Natural killer cell (primary cell): ENCODE measurements at regions not wholly inside any gene's neighbourhood (a gene's known extent, or its start where the extent isn't known, plus 50 kb on each side); places are given as distances from the start of the nearest gene placed in this dataset.

Source experiments
- ATAC-seq, 3 donors: fragments of 150-1000 bp in 2 of 3; fragments of 200-7000 bp in 1 of 3; cut with Tn5 transposase; 1 replicate in 1 of 3; 2 replicates in 2 of 3; pipeline ENCODE4 v1.10.0; 2021; ENCODE audit warnings: mild to moderate bottlenecking in 2 of 3, moderate library complexity in 2 of 3
- DNase-seq, 2 donors: peaks; one replicate each; pipeline versions ENCODE4 v3.0.0 to v3.0.0-alpha.2; 2013 to 2021; ENCODE audit warnings: mixed read lengths in 1 of 2
- H3K27ac ChIP-seq: one replicate; pipeline ENCODE4 v1.5.1; 2013; ENCODE audit warnings: mild to moderate bottlenecking, low read length
- H3K27me3 ChIP-seq: one replicate; pipeline ENCODE4 v1.6.1; 2013; ENCODE audit warnings: low read length; ENCODE audit not compliant: control insufficient read depth, insufficient read depth
- H3K36me3 ChIP-seq: one replicate; pipeline ENCODE4 v1.6.1; 2013; ENCODE audit warnings: low read length; ENCODE audit not compliant: control insufficient read depth, insufficient read depth
- H3K4me1 ChIP-seq: one replicate; pipeline ENCODE4 v1.6.1; 2013; ENCODE audit warnings: low read length; ENCODE audit not compliant: control insufficient read depth, insufficient read depth
- H3K4me3 ChIP-seq: one replicate; pipeline ENCODE4 v1.5.1; 2013; ENCODE audit warnings: low read length
- H3K9me3 ChIP-seq: one replicate; pipeline ENCODE4 v1.6.1; 2013; ENCODE audit warnings: low read length; ENCODE audit not compliant: control insufficient read depth, insufficient read depth
- H3K27ac Mint-ChIP-seq, 2 donors: one replicate each; pipeline ENCODE4 v1.8.0; 2022; ENCODE audit warnings: mild to moderate bottlenecking in 2 of 2, mixed read lengths in 2 of 2, moderate library complexity in 1 of 2
- H3K27me3 Mint-ChIP-seq, 2 donors: one replicate each; pipeline ENCODE4 v1.8.0; 2022; ENCODE audit warnings: low read depth in 2 of 2, mixed read lengths in 2 of 2
- H3K36me3 Mint-ChIP-seq: one replicate; pipeline ENCODE4 v1.8.0; 2022; ENCODE audit warnings: mixed read lengths
- H3K4me1 Mint-ChIP-seq, 2 donors: one replicate each; pipeline ENCODE4 v1.8.0; 2022; ENCODE audit warnings: mixed read lengths in 2 of 2
- H3K4me3 Mint-ChIP-seq: one replicate; pipeline ENCODE4 v1.8.0; 2022; ENCODE audit warnings: mild to moderate bottlenecking, moderate library complexity, mixed read lengths
- H3K9me3 Mint-ChIP-seq, 2 donors: one replicate each; pipeline ENCODE4 v1.8.0; 2022; ENCODE audit warnings: mixed read lengths in 2 of 2
- whole genome bisulfite sequencing: methylation state at CpG from one replicate; pipeline ENCODE4 v1.1.7; 2013; ENCODE audit warnings: missing lambda C conversion rate; ENCODE audit not compliant: insufficient coverage; 5-methylcytosine and 5-hydroxymethylcytosine counted together
- intact Hi-C: fragments of 100-400 bp; cut with micrococcal nuclease; formaldehyde crosslinking; loops from one replicate; pipeline ENCODE4 v1.14.2; 2022
- TF ChIP-seq, protein P1 (sequence below): fragments of 200-600 bp; IDR thresholded peaks from one replicate; pipeline ENCODE4 v1.8.0; 2022; ENCODE audit warnings: antibody characterized with exemption

DNA sequence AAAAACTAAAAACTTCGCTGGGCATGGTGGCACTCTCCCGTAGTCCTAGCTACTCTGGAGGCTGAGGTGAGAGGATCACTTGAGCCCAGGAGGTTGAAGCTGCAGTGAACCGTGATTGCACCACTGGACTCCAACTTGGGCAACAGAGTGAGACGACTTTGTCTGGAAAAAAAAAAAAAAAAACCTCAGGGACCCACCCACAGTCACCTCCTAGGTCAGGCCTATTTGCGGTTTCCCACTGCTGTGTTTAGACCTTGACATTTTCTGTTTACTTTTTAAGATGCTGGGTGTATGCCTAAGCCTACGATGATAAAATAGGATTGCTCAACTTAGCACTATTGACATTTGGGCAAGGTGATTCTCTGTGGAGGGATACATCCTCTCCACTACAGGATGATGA, 197.4 kb upstream of the TBL1X start:
- Mint-ChIP-seq H3K4me1 (no peaks in the 10 kb centered on the region), H3K9me3 (no peaks in the 10 kb centered on the region), H3K4me3 (no peak overlapping the region), H3K27ac (no peak overlapping the region), H3K27me3 (peaks cover 4 to 37% of the 10 kb centered on the region in 2 donors), H3K36me3 (no peaks in the 10 kb centered on the region)
- H3K9me3 ChIP-seq, result no peaks in the 10 kb centered on the region
- H3K36me3 ChIP-seq, result no peaks in the 10 kb centered on the region
- no peak for ATAC-seq
- intact Hi-C loops, result no loop called here
- no peaks in the 10 kb centered on the region for H3K27me3 ChIP-seq
- 93% methylated on average over 2 of the region's 6 CpGs for WGBS
- no peak overlapping the region for H3K4me3 ChIP-seq
- no peak overlapping the region for H3K27ac ChIP-seq
- no peak for DNase-seq
- H3K4me1 ChIP-seq, result no peaks in the 10 kb centered on the region
- TF ChIP-seq, protein P1, sequence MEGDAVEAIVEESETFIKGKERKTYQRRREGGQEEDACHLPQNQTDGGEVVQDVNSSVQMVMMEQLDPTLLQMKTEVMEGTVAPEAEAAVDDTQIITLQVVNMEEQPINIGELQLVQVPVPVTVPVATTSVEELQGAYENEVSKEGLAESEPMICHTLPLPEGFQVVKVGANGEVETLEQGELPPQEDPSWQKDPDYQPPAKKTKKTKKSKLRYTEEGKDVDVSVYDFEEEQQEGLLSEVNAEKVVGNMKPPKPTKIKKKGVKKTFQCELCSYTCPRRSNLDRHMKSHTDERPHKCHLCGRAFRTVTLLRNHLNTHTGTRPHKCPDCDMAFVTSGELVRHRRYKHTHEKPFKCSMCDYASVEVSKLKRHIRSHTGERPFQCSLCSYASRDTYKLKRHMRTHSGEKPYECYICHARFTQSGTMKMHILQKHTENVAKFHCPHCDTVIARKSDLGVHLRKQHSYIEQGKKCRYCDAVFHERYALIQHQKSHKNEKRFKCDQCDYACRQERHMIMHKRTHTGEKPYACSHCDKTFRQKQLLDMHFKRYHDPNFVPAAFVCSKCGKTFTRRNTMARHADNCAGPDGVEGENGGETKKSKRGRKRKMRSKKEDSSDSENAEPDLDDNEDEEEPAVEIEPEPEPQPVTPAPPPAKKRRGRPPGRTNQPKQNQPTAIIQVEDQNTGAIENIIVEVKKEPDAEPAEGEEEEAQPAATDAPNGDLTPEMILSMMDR, result no peak

DNA sequence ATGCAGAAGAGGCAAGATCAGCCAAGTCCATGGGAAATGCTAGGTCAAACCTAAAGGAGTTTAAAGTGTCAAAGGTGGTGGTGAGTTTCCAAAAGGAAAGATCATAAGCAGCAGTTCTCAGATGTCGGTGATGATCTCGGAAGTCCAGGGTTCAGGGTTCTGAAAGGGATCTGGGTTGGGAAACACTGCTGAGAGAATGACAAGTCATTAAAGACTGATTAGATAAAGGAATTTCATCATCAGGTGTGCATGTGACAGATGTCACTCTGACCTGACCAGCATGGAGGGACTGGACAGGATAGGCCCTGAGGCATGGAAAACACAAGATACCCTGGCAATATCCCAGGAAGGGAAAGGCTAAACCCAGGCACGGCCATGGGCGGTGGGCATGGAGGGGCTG, 195.7 kb upstream of the TBL1X start:
- DNase-seq (no peak), ATAC-seq (no peak)
- 92% methylated on average over 4 of the region's 4 CpGs for WGBS
- TF ChIP-seq, protein P1, result no peak
- Mint-ChIP-seq H3K36me3 (no peaks in the 10 kb centered on the region), H3K27ac (no peak overlapping the region), H3K4me1 (peaks cover 4 to 9% of the 10 kb centered on the region in 2 donors), H3K27me3 (peaks cover 7 to 21% of the 10 kb centered on the region in 2 donors), H3K4me3 (no peak overlapping the region), H3K9me3 (peaks cover 2 to 4% of the 10 kb centered on the region in 2 donors)
- Histone ChIP-seq H3K9me3 (no peaks in the 10 kb centered on the region), H3K27ac (no peak overlapping the region), H3K4me3 (no peak overlapping the region), H3K4me1 (no peaks in the 10 kb centered on the region), H3K27me3 (no peaks in the 10 kb centered on the region), H3K36me3 (no peaks in the 10 kb centered on the region)
- intact Hi-C loops, result no loop called here

DNA sequence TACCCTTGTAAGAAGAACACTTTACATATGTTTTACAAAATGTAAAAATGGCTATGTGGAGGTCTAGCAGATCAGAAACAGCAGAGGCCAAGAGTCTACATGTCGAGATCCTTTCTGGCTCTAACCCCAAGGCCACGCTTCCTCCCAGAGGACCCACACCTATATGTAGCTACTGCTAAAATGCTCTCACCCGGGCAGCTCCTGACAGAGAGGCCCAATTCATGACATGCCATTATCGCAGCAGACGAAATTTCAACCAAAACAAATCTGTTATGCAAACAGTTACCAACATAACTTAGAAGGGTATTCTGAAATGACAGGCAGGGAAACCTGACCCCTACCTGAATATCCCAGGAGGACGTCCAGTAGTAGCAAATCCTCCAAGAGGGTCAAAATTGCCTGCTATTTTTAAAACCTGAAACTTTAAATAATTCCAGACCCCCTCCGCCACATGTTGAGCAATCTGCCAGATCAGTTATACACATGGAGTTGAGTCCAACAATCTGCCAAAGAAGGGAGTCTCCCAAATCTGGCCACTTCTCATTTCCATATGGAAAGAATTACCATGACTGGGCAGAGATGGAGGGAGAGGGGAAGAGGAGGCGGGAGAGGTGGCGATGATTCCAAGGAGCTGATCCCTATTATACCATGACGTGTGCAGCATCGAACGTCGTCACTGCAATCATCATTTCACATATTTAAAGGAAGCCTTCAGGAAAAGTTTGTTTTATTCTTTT, 192.9 kb upstream of the TBL1X start:
- no peak for ATAC-seq
- Histone ChIP-seq H3K4me3 (no peak overlapping the region), H3K36me3 (no peaks in the 10 kb centered on the region), H3K9me3 (no peaks in the 10 kb centered on the region), H3K4me1 (no peaks in the 10 kb centered on the region), H3K27me3 (no peaks in the 10 kb centered on the region), H3K27ac (no peak overlapping the region)
- intact Hi-C loops, result no loop called here
- TF ChIP-seq, protein P1, result no peak
- H3K27ac Mint-ChIP-seq, result no peak overlapping the region
- H3K9me3 Mint-ChIP-seq, result peaks cover 2 to 4% of the 10 kb centered on the region in 2 donors
- H3K27me3 Mint-ChIP-seq, result peaks cover 7 to 12% of the 10 kb centered on the region in 2 donors
- H3K4me3 Mint-ChIP-seq, result no peak overlapping the region
- no peaks in the 10 kb centered on the region for H3K36me3 Mint-ChIP-seq
- WGBS, result 87% methylated on average over 6 of the region's 13 CpGs
- no peak for DNase-seq
- peaks cover 4 to 9% of the 10 kb centered on the region in 2 donors for H3K4me1 Mint-ChIP-seq

DNA sequence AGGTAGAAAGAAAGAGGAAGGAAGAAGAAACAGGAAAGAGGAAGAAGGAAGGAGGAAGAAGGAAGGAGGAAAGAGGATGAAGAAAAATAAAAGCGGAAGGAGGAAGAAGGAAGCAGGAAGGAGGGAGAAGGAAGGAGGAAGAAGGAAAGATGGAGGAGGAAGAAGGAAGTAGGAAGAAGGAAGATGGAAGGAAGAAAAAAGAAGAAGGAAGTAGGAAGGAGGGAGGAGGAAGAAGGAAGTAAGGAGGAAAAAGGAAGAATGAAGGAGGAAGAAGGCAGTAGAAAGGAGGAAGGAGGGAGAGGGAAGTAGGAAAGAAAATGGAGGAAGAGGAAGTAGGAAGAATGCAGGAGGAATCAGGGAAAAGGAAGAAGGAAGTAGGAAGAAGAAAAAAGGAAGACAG, 191.1 kb upstream of the TBL1X start:
- peaks cover 2 to 4% of the 10 kb centered on the region in 2 donors for H3K9me3 Mint-ChIP-seq
- intact Hi-C loops, result no loop called here
- no peak for ATAC-seq
- TF ChIP-seq, protein P1, result no peak
- peaks cover 4 to 9% of the 10 kb centered on the region in 2 donors for H3K4me1 Mint-ChIP-seq
- Histone ChIP-seq H3K4me3 (no peak overlapping the region), H3K27ac (no peak overlapping the region), H3K4me1 (no peaks in the 10 kb centered on the region), H3K9me3 (no peaks in the 10 kb centered on the region), H3K27me3 (no peaks in the 10 kb centered on the region), H3K36me3 (no peaks in the 10 kb centered on the region)
- peaks cover 8 to 10% of the 10 kb centered on the region in 2 donors for H3K27me3 Mint-ChIP-seq
- H3K36me3 Mint-ChIP-seq, result no peaks in the 10 kb centered on the region
- 97% methylated on average over 1 of the region's 1 CpG for whole genome bisulfite sequencing
- no peak for DNase-seq
- H3K4me3 Mint-ChIP-seq, result no peak overlapping the region
- H3K27ac Mint-ChIP-seq, result no peak overlapping the region
